DND-41 (cell line): ENCODE measurements at regions not wholly inside any gene's neighbourhood (a gene's known extent, or its start where the extent isn't known, plus 50 kb on each side); places are given as distances from the start of the nearest gene placed in this dataset.

Experiments used
- ATAC-seq: fragments of 200-7000 bp; cut with Tn5 transposase; 3 replicates; pipeline ENCODE4 v1.9.1; 2021; ENCODE audit warnings: low read depth; ENCODE audit not compliant: insufficient read depth
- DNase-seq: peaks from one replicate; pipeline ENCODE4 v3.0.0-alpha.2; 2020
- H2AFZ ChIP-seq: 2 replicates; pipeline ENCODE4 v1.6.0; 2012; ENCODE audit warnings: low read depth, low read length
- H3K27ac ChIP-seq: 2 replicates; pipeline ENCODE4 v1.5.1; 2012; ENCODE audit warnings: low read length, inconsistent platforms
- H3K27me3 ChIP-seq: fragments of 200-600 bp; sonication (generic); 2 replicates; pipeline ENCODE4 v1.6.0; 2012; ENCODE audit warnings: low read length, mild to moderate bottlenecking, inconsistent platforms; ENCODE audit not compliant: insufficient read depth, poor library complexity
- H3K36me3 ChIP-seq: 2 replicates; pipeline ENCODE4 v1.5.1; 2012; ENCODE audit warnings: low read length, inconsistent platforms; ENCODE audit not compliant: insufficient read depth
- H3K4me1 ChIP-seq: 2 replicates; pipeline ENCODE4 v1.5.1; 2012; ENCODE audit warnings: mild to moderate bottlenecking, low read length; ENCODE audit not compliant: insufficient read depth
- H3K4me2 ChIP-seq: 2 replicates; pipeline ENCODE4 v1.6.0; 2012; ENCODE audit warnings: mild to moderate bottlenecking, moderate library complexity, low read length, inconsistent platforms; ENCODE audit not compliant: insufficient read depth
- H3K4me3 ChIP-seq, 2 experiments: fragments of 200-600 bp in 1 of 2; shearing (Covaris generic) in 1 of 2; 2 replicates each; pipeline ENCODE4 v1.5.1; 2012 to 2016; ENCODE audit warnings: inconsistent platforms in 2 of 2, low read length in 2 of 2, mild to moderate bottlenecking in 2 of 2, low read depth in 1 of 2, moderate library complexity in 1 of 2
- H3K79me2 ChIP-seq: 2 replicates; pipeline ENCODE4 v1.6.0; 2012; ENCODE audit warnings: low read length, inconsistent platforms; ENCODE audit not compliant: insufficient read depth
- H3K9ac ChIP-seq: 2 replicates; pipeline ENCODE4 v1.6.0; 2012; ENCODE audit warnings: low read depth, mild to moderate bottlenecking, inconsistent platforms, low read length, moderate library complexity
- H3K9me3 ChIP-seq: 2 replicates; pipeline ENCODE4 v1.5.1; 2012; ENCODE audit warnings: low read length, moderate library complexity, mild to moderate bottlenecking, inconsistent platforms; ENCODE audit not compliant: insufficient read depth, severe bottlenecking
- H4K20me1 ChIP-seq: 2 replicates; pipeline ENCODE4 v1.6.0; 2012; ENCODE audit warnings: low read length; ENCODE audit not compliant: insufficient read depth
- CTCF ChIP-seq: IDR thresholded peaks from 2 replicates; pipeline ENCODE4 v1.5.1; 2012; ENCODE audit warnings: borderline replicate concordance, low read length, moderate library complexity, mild to moderate bottlenecking; ENCODE audit not compliant: poor library complexity, severe bottlenecking; ENCODE audit errors: extremely low read depth
- EZH2 ChIP-seq: IDR thresholded peaks from 3 replicates; pipeline ENCODE4 v1.6.1; 2012; ENCODE audit warnings: borderline replicate concordance, low read depth, mild to moderate bottlenecking, moderate library complexity, low read length, inconsistent platforms; ENCODE audit not compliant: severe bottlenecking

- Histone ChIP-seq H3K27me3 (no peaks in the 10 kb centered on the region), H3K27ac (no peak overlapping the region), H4K20me1 (no peaks in the 10 kb centered on the region), H2AFZ (no peak overlapping the region), H3K9me3 (no peaks in the 10 kb centered on the region), H3K4me2 (no peak overlapping the region), H3K79me2 (no peaks in the 10 kb centered on the region), H3K4me1 (no peaks in the 10 kb centered on the region), H3K36me3 (no peaks in the 10 kb centered on the region), H3K9ac (no peak overlapping the region), H3K4me3 (no peak overlapping the region)
- TF ChIP-seq EZH2 (no peak), CTCF (no peak)
- no peak for DNase-seq
- ATAC-seq: no peak
These were observed 60.7 kb upstream of the ARHGAP28 start for GRCh38 chr18:6668836-6669235.

GRCh38 chr18:6672821-6673308, 56.7 kb upstream of the ARHGAP28 start:
- Histone ChIP-seq H3K9me3 (no peaks in the 10 kb centered on the region), H3K79me2 (no peaks in the 10 kb centered on the region), H4K20me1 (no peaks in the 10 kb centered on the region), H3K27me3 (no peaks in the 10 kb centered on the region), H2AFZ (no peak overlapping the region), H3K36me3 (no peaks in the 10 kb centered on the region), H3K4me3 (no peak overlapping the region), H3K4me2 (no peak overlapping the region), H3K27ac (no peak overlapping the region), H3K4me1 (no peaks in the 10 kb centered on the region), H3K9ac (no peak overlapping the region)
- ATAC-seq: no peak
- no peak for DNase-seq
- TF ChIP-seq CTCF: no peak

- no peak for ATAC-seq
- H4K20me1 ChIP-seq: no peaks in the 10 kb centered on the region
These were observed 52.4 kb upstream of the ARHGAP28 start for GRCh38 chr18:6677086-6677485.

More at GRCh38 chr18:6677086-6677485, 52.4 kb upstream of the ARHGAP28 start:
- no peaks in the 10 kb centered on the region for H3K27me3 ChIP-seq
- H3K4me3 ChIP-seq: no peak overlapping the region
- TF ChIP-seq EZH2 (no peak), CTCF (no peak)
- H3K9ac ChIP-seq: no peak overlapping the region
- no peaks in the 10 kb centered on the region for H3K9me3 ChIP-seq
- no peaks in the 10 kb centered on the region for H3K36me3 ChIP-seq
- H3K4me1 ChIP-seq: no peaks in the 10 kb centered on the region
- H3K4me2 ChIP-seq: no peak overlapping the region
- H3K27ac ChIP-seq: no peak overlapping the region
- no peak for DNase-seq
- H3K79me2 ChIP-seq: no peaks in the 10 kb centered on the region
- no peak overlapping the region for H2AFZ ChIP-seq
